GM04504 (cell line): ENCODE measurements at regions not wholly inside any gene's neighbourhood (a gene's known extent, or its start where the extent isn't known, plus 50 kb on each side); places are given as distances from the start of the nearest gene placed in this dataset.

Experiments used
- DNase-seq: peaks from one replicate; pipeline ENCODE4 v3.0.0-alpha.2; 2012; ENCODE audit warnings: low read depth

DNA sequence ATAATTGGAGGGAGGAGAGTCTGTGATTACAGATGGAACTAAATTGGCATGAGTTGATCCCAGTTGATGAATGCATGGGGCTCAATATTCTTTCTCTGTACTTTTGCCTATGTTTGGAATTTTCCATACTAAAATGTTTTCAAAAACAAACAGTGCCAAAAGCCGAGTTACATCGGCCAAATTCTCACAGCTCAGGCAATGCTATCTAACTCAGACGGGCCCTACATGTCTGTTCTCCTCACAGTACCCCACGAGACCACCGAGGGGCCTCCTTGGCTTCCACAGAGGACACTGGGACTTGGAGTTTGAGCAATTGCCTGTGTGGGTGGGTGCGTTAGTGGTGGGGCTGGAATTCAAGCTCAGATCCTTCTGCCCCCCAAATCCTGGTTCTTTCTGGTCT, 413.2 kb downstream of the CDH26 start:
- no peak for DNase-seq

DNA sequence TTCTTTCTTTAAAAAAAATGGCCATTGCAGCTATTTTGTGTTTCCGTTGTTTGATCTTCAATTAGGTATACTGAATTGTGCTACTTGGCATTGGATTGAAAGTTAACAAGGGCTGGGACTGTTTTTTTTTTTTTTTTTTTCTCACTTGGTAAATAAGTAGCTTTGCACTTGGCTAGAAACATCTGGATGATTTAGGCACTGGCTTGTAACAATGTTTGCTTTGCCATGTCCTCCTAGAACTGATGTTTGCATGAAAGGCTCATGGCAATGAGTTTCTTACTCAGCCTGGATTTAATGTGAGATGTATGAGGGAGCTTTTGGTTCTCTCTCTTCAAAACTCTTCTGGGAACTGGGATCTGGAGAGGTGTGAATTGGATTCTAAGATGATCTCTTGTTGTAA, 414.1 kb downstream of the CDH26 start:
- DNase-seq, result no peak

DNA sequence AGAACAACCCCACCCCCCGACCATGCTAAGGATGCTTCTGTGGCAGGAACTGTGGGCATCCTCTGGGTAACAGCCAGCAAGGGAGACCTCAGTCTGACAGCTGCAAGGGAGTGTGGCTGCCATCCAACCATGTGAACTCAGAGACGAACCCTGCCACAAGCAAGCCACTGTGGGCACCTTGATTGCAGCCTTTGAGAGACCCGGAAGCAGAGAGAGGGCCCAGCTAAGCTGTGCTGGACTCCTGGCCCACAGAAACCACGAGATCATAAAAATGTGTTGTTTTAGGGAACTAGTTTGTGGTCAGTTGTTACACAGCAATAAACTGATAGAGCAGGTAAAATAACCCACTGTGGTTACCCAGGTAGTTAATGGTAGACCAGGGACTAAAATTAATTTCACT, 414.6 kb downstream of the CDH26 start:
- no peak for DNase-seq

DNA sequence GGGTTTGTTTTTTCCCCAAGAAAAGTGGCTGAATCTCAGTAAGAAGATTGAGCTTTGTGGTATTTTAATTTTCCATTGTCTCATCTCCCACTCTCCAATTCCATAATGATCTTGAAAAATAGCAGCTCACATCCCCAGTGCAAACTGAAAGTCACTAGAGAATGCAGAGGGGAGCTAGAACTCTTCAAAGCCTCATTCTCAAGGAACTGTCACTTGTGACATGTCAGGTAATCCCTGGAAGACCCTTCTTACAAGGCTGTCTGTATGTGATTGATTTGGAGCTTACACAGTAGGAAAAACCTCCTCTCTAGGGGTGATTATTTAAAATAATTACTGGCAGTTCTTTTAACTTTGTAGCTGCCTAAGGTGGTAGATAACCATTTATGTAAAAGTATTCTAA, 420.4 kb downstream of the CDH26 start:
- no peak for DNase-seq

DNA sequence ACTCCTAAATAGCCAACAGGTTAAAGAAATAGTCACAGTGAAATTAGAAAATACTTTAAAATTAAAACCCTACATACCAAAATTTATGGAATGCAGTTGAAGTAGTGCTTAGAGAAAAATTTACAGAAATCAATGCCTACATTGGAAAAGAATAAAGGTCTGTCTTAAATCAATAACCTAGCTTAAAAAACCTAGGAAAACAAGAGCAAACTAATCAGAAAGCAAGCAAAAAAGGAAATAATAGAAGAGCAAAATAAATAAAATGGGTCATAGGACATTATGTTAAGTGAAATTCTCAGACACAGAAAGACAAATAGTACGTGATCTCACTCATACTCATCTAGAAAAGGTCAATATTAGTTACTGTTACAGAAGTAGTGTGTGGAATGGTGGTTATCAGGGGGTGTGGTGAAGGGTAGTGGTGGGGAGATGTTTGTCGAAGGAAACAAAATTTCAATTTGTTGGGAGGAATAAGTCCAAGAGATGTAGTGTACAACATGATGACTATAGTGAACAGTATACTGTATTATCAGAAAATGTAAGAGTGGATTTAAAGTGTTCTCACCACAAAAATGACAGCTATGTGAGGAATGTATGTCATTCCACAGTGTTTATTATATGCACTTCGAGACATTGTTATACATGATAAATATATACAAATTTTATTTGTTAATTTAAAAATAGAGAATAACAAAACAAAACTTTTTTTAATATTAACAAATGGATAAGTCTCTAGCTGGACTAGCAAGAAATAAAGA, 423.6 kb downstream of the CDH26 start:
- DNase-seq, result no peak

DNA sequence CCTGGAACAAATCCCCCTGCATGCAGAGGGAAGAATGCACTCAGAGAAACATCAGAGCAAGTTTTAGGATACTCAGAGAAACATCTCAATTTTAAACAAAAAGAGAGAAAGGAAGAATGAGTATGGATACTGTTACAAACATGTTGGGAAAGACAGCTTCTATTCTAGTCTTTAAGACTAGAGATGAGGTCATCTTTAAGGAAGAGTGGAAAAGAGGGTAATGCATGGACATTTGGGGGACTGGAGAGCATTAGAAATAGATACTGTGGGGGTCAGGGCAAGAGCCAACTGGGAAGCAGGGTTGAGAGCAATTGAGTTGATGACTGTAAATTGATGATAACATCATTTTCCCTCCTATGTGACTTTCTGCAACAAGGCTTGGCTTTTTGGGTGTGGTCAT, 431.2 kb downstream of the CDH26 start:
- DNase-seq, result no peak

DNA sequence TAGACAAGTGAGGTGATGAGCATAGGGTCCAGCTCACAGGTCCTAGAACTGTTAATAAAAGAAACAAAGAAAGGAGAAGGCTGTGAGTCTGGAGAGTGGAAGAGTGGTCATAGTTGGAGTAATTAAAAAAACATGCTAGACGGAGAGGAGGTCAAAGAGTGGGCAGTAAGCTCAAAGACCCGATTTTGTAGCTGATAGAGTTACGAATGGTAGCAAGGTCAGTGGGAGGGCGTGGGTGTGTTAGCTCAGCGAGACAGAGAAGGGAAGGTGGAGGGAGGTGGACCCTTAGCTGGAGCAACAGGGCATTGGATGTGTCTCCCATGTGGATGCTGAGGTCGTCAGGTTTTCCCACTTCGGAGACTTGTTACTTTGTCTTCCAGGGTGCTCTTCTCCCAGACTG, 431.7 kb downstream of the CDH26 start:
- no peak for DNase-seq

DNA sequence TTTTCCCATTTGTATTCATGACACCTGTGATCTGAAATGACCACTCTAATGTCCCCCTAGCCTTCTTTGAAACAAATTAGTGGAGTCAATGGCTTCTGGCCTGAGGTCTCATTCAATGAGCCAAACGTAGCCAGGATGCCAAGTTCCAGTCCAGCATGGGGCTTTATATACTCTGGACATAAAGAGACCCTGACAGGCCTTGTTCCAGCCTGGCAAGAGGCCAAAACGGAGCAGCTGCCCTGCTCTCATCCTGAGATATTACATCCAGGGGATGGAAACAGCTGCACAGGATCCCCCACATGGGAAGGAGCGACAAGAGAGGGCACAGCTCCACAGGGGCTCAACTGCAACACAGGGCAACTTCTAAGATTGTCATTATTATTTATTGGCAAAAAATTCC, 437.8 kb downstream of the CDH26 start:
- no peak for DNase-seq

DNA sequence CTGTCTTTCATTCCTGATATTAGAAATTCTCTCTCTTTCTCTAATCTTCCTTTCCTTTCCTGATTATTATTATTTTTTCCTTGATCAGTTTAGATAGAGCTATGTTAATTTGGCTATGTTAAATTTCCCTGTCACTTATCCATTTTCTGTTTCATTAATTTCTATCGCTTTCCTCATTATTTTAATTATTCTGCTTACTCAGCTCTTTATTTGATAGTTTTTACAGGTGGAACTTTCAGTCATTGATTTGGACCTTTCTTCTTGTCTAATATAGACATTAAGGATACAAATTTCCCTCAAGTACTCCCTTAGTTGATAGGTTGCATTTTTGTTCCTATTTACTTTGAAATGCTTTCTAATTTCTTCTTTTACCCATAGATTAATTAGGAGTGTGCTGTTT, 442.3 kb downstream of the CDH26 start:
- no peak for DNase-seq

DNA sequence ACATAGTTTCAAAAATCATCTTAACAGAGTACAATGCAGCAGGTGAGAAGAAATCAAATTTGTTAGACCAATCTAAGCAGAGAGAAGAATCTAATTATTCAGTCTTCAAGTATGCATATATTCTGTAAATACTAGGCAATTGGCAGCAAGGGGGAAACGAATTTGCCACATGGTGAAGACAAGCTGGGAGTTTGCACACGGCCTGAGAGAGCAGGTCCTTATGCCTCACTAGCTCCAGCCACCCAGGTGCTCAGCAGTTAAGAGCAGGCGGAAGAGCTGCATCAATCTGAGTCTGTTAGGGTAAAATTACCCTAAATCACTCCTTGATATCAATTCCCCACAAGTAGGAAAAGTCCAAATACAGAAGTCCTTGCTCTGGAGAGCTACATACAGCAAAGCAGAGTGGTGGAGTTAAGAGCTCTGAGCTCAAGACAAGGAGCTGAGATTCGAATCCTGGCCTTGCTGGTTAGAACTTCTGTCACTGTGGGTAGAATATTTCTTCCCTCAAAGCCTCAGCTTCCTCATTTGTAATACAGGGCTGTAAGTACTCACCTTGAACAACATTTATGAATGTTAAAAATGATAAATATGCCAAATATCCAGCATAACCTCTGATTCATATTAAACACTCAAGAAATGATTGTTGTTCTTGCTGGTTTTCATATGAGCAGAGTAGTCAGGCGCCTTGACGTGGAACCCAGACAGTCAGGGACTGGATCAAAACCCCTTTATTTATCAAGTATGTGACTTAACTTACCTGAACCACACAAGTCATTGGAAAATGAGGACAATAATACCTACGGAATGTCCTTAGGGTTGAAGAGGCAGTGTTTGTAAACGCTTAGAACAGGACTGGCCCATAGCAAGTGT, 444.2 kb downstream of the CDH26 start:
- DNase-seq, result no peak

DNA sequence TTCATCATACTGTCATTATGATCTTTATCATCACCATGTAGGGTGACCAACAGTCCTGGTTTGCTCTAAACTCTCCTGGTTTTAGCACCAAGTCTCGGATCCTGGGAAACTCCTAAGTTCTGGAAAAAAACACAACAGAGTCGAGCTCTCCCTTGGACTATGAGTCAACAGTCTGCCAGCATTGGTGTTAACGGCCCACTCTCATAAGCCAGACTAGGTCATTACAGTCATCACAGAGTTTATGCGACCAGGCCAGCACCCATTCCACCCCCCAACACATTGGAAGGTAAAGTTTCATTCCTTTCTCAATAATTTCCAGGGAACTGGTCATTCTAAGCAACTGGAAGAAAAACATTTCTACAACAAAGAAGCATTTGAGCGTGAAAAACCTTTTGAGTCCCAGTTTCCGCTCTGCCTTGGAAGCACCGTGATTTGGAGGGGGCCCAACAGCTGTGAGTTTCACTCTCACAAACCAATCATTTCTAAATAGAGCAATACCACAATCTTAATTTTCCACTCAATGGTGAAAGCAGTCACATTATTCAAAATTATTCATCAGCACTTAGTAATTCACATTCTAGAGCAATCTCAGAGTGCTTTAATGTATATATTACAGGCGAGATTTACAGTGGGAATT, 445.0 kb downstream of the CDH26 start:
- DNase-seq, result no peak

DNA sequence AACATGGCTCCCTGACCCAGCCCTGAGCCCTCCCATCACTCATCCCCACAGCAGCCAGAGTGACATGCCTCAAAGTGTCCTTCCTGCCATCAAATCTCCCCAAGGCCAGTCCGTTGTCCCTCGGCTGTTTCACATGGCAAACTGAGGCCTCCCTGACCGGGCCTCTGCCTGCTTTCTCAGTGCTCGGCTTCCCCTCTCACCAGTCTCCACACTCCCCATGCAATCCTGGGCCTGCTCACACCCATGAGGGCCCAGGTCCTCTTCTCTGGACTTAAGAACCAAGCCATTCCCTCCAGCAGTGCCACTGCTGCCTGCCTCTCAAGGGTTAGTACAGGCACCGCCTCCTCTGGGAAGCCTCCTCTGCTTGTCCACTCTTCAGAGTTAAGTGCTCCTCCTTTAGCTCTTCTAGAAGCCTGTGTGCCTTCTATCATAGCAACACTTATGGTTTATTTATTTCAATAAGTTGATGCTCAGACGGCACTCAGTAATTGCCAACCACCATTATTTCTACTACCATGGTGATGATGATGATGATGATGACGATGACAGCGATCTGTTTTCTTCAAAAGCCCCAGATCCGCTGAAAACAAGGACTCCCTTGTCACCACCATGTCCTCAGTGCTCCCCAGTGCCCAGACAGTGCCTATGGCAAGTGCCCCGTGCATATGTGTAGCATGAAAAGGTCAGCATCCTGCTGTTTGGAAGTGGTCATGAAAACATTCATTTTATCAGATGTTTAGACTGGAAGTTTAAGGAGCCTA, 449.0 kb downstream of the CDH26 start:
- no peak for DNase-seq

DNA sequence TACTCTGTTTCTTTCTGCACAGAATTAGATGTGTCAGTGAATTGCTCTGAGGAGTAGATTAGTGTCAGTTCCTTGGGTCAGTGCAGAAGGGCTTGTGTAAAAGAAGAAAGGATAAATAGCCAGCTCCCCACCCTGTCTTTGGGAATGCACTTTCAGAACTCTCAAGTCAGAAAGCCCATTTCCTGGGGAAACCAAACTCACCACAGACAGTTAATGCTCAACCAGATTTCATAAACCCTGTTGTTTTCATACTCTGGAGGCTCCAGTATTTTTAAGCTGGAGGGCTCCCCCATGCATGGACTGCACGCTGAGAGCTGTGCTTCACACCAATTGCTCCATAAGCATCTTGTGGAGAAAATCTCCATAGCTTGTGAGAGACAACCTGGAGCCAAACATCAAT, 449.7 kb downstream of the CDH26 start:
- no peak for DNase-seq

DNA sequence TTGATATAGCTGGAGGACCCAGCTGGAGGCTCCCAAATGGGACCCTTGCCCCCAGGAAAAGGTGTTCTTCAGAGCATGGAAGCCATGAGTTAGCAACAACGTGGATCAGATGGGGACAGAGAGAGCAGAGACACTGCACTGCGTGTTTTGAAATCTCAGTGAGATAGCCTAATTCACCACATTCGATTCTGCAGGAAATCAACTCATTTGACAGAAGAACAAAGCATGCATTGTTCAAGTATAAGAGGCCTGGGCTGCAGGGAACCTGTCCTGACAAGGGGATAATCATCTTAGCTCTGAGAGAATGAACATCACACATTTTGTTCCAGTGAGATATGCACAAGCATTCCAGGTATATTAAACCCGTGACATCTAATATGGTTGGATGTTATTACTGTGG, 450.2 kb downstream of the CDH26 start:
- no peak for DNase-seq

DNA sequence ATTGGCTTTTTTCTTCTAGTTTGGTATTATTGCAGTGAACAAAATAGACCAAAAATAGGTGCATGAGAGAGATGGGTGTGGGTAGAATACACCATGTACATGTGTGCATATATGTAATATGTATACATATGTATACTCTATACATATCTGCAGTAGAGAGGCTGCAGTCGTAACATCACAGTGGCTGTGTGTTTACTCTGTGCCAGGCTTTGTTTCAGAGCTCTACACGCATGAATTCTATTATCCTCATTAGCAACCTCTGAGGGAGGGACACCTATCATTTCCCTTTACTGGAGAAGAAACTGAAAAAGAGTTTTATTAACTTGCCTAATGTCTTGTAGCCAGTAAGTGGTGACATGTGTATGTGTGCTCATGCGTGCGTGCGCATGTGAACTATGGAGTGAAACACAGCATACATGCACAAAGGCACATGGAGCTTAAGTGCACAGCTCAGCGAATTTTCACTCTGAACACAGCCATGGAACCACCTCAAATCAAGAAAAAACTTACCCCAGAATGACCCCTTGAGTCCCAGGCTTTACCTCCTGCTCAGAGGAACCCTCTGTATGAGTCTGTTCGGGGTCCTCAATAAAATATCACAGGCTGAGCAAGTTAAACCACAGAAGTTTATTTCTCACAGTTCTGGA, 452.5 kb downstream of the CDH26 start:
- no peak for DNase-seq

DNA sequence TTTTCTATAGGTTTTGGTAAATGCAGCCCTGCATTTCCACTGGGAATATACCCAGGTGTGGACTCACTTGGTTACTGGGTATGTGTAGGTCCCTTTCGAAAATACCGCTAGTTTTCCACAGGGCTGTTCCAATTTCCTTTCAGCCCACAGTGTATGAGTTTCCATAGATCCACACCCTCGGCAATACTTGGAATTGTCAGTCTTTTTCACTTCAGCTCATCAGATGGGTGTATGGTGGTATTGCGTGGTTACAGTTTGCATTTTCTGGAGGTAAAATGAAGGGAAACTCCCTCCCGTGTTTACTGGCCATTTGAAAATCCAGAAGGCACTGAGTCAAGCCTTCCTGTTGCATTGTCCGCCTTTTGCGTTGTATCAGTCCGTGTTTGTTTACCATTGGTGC, 453.6 kb downstream of the CDH26 start:
- no peak for DNase-seq

DNA sequence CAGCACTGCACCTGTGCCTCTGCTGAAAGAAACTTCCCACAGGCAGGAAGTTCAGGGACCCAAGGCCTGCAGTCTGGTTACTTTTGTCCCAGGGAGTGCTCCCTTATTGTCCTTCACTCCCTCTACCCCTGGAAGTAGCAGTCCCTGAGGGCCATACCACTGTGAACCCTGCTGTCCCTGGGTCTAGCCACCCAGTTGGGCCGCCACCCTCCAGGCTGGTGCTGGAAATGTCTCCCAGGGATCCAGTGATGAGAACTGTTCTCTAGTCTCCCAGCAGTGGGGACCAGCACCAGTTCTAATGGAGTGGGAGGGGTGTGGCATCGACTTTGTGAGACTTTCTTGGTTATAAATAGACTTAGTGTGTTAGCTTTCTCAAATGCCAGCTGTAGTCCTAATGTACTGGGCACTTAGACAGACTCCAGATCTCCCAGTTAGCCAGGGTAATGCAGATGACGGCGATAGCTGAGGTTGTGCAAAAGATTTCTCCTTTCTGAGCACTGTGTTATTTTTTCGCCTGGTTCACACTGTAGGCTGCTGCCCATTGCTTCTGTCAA, 462.5 kb downstream of the CDH26 start:
- no peak for DNase-seq

DNA sequence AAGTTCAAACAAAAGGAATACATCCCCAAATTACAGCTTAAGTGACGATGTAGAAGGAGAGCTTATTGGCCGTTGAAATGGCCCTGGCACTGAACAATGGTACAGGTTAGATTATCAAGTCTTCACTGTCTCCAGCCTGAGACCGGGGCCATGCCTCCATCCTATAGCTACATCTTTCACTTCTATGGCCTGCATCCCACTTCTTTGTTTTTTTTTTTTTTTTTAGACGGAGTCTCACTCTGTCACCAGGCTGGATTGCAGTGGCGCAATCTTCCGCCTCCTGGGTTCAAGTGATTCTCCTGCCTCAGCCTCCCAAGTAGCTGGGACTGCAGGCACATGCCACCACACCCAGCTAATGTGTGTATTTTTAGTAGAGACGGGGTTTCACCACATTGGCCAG, 464.6 kb downstream of the CDH26 start:
- DNase-seq, result no peak

DNA sequence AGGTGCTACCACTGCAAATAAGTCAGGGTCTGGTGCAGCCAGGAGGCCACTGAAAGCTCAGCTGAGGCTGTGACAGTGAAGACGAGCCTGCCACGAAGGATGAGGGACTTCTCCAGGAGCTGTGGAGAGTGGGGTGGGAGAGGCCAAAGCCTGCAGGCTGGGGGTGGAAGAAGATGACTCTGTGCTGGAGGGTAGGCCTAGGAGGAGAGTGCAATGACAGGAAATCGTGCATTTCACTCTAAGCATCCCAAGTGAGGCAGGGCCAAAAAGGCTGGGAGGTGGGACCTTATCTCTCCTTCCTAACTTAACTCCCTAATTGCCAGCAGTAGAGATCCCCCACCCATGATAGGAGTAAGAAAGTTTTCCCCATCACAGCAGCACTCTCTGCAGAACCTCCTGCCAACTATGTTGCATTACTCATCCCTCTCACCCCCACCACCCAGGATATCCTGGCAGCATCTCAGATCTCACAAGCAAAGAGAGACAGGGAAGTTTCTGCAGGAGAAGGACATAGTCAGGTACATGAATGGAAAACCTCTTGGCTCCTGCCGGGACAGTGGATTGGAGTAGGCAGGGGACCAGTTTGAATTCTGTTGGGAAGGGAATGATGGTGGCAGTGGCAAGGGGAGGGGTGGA, 466.2 kb downstream of the CDH26 start:
- no peak for DNase-seq

DNA sequence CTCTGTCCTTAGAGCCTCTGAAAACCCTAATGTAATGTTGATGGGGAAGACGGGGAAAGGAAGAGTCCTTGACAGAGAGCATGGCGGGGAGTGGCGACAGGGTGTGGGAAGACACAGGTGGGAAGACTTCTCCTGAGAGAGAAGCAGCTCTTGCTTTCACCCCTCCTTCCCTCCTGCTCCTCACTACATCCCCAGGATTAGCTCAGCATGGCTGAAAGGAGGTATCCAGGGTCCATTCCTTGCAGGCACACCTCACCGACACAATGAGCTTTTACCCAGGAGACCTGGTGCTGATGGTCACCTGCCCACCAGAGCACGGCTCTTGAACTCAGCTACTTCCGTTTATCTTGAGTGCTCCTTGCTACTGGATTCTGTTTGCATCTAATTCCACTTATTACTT, 469.3 kb downstream of the CDH26 start:
- no peak for DNase-seq

DNA sequence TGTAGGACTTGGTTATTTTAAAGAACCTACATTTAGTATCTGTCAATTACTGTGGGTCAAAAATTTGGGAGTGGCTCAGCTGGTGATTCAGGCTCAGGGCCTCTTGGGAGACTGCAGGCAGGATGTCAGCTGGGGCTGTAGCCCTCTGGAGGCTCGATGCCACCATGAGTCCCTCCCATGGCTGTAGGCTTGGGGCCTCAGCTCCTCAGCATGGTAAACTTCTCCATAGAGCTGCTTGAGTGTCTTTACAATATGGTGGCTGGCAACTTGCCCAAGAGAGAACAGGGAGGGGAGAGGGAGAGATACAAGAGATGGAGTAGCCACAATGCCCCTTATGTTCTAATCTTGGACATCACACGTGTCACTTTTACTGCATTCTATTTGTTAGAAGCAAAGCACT, 470.4 kb downstream of the CDH26 start:
- no peak for DNase-seq
